K562 (cell line): ENCODE measurements at regions not wholly inside any gene's neighbourhood (a gene's known extent, or its start where the extent isn't known, plus 50 kb on each side); places are given as distances from the start of the nearest gene placed in this dataset.

Experiments used
- ATAC-seq: fragments of 200-7000 bp; cut with Tn5 transposase; 3 replicates; pipeline ENCODE4 v1.9.1; 2020; ENCODE audit warnings: moderate library complexity
- BruUV-seq: library from RNA; stranded (reverse); fragments of 400-500 nt; replicated peaks from 2 replicates; lab custom pipeline; 2021; lab: Mats Ljungman, UMichigan
- CTCF ChIA-PET: fragments of 300-600 bp; formaldehyde crosslinking; extraction: SDS; loops from one replicate; lab custom pipeline; 2021; ENCODE audit warnings: low intra/inter-chr PET ratio; lab: Yijun Ruan, JAX
- POLR2A ChIA-PET: fragments of 300-600, 350-650 bp; sonication (Branson Sonifier 250); formaldehyde crosslinking; extraction: SDS; loops from one replicate; lab custom pipeline; 2021; ENCODE audit warnings: antibody characterized with exemption, inconsistent platforms; lab: Yijun Ruan, JAX
- DNase-seq, 4 experiments: peaks; one replicate each; pipeline versions ENCODE4 v3.0.0 to v3.0.0-alpha.2; 2011 to 2018; ENCODE audit warnings: low spot score in 3 of 4, mixed read lengths in 3 of 4; ENCODE audit errors: extremely low read depth in 1 of 4
- FAIRE-seq: peaks from 2 replicates; lab custom pipeline; 2011; peaks lifted over from hg19 to GRCh38; lab: Jason Lieb, UNC
- H2AFZ ChIP-seq: 2 replicates; pipeline ENCODE4 v1.6.0; 2011; ENCODE audit warnings: low read depth, low read length, control low read depth, inconsistent platforms
- H3K27ac ChIP-seq: fragments of 200-600 bp; 3 replicates; pipeline ENCODE4 v1.8.0; 2011; ENCODE audit warnings: low read depth, mild to moderate bottlenecking, control low read depth, inconsistent platforms, low read length, moderate library complexity, mixed read lengths; ENCODE audit errors: extremely low read depth
- H3K27me3 ChIP-seq, 2 experiments: fragments of 300-600 bp in 1 of 2; 2 replicates in 1 of 2; 3 replicates in 1 of 2; pipeline versions ENCODE4 v1.6.0 to v1.8.0; 2011; ENCODE audit warnings: inconsistent platforms in 2 of 2, low read length in 2 of 2, mild to moderate bottlenecking in 1 of 2, mixed read lengths in 1 of 2, moderate library complexity in 1 of 2; ENCODE audit not compliant: control insufficient read depth in 2 of 2, insufficient read depth in 2 of 2
- H3K36me3 ChIP-seq: fragments of 300-600 bp; 3 replicates; pipeline ENCODE4 v1.8.0; 2011; ENCODE audit warnings: mild to moderate bottlenecking, low read length, inconsistent platforms; ENCODE audit not compliant: control insufficient read depth, insufficient read depth
- H3K4me1 ChIP-seq, 2 experiments: fragments of 200-600 bp in 1 of 2; replicated peaks in 1 of 2; 2 replicates in 1 of 2; 3 replicates in 1 of 2; pipeline versions ENCODE4 v1.5.1 to v1.8.0; 2011; ENCODE audit warnings: inconsistent platforms in 2 of 2, low read length in 2 of 2, mild to moderate bottlenecking in 1 of 2, mixed read lengths in 1 of 2, moderate library complexity in 1 of 2; ENCODE audit not compliant: control insufficient read depth in 2 of 2, insufficient read depth in 2 of 2
- H3K4me2 ChIP-seq: 2 replicates; pipeline ENCODE4 v1.6.1; 2011; ENCODE audit warnings: low read length, control low read depth, inconsistent platforms, mixed read lengths; ENCODE audit not compliant: insufficient read depth
- H3K4me3 ChIP-seq: fragments of 200-600 bp; sonication (generic), shearing (Covaris generic); 2 replicates; pipeline ENCODE4 v1.5.1; 2016; ENCODE audit warnings: control low read depth, inconsistent platforms
- H3K79me2 ChIP-seq: fragments of 200-600 bp; 3 replicates; pipeline ENCODE4 v1.8.0; 2011; ENCODE audit warnings: low read length, inconsistent platforms; ENCODE audit not compliant: control insufficient read depth, insufficient read depth
- H3K9ac ChIP-seq, 2 experiments: 2 replicates each; pipeline versions ENCODE4 v1.6.0 to v1.6.1; 2011; ENCODE audit warnings: low read depth in 2 of 2, low read length in 2 of 2, control low read depth in 1 of 2, inconsistent platforms in 1 of 2, mild to moderate bottlenecking in 1 of 2, mixed read lengths in 1 of 2; ENCODE audit not compliant: insufficient read depth in 1 of 2
- H3K9me1 ChIP-seq: one replicate; pipeline ENCODE4 v1.6.0; 2011; ENCODE audit warnings: inconsistent platforms, mild to moderate bottlenecking, low read length, moderate library complexity; ENCODE audit not compliant: control insufficient read depth, insufficient read depth
- H3K9me3 ChIP-seq: replicated peaks from 2 replicates; pipeline ENCODE4 v1.5.1; 2011; ENCODE audit warnings: low read depth, low read length, inconsistent platforms; ENCODE audit not compliant: control insufficient read depth, insufficient read depth
- H4K20me1 ChIP-seq: replicated peaks from 2 replicates; pipeline ENCODE4 v1.6.1; 2011; ENCODE audit warnings: low read length, inconsistent platforms, mixed read lengths; ENCODE audit not compliant: control insufficient read depth, insufficient read depth
- ADNP ChIP-seq: fragments of 200-800 bp; sonication (Bioruptor generic); IDR thresholded peaks from 2 replicates; pipeline ENCODE4 v1.6.1; 2016; ENCODE audit warnings: missing genetic modification characterization, missing compliant biosample characterization
- HDAC8 ChIP-seq: fragments of 450-650 bp; IDR thresholded peaks from 2 replicates; pipeline ENCODE4 v1.6.1; 2016; ENCODE audit warnings: mild to moderate bottlenecking, missing genetic modification characterization, moderate library complexity, missing compliant biosample characterization
- RAD51 ChIP-seq: fragments of 450-650 bp; IDR thresholded peaks from 2 replicates; pipeline ENCODE4 v1.7.1; 2016; ENCODE audit warnings: low read depth, mild to moderate bottlenecking, borderline replicate concordance
- SIX5 ChIP-seq, 2 experiments: IDR thresholded peaks; 2 replicates each; pipeline ENCODE4 v1.6.1; 2011; ENCODE audit warnings: low read length in 2 of 2, borderline replicate concordance in 1 of 2, low read depth in 1 of 2, mild to moderate bottlenecking in 1 of 2, moderate library complexity in 1 of 2; ENCODE audit not compliant: insufficient read depth in 1 of 2
- ZNF184 ChIP-seq: sonication (generic); formaldehyde crosslinking; IDR thresholded peaks from 2 replicates; pipeline ENCODE4 v1.5.0; 2020; ENCODE audit warnings: missing genetic modification reagents
- ZNF354B ChIP-seq: fragments of 250-450 bp; sonication (Bioruptor Pico); IDR thresholded peaks from 2 replicates; pipeline ENCODE4 v1.4.0; 2020
- ZNF785 ChIP-seq: fragments of 250-450 bp; sonication (Bioruptor Pico); IDR thresholded peaks from 2 replicates; pipeline ENCODE4 v1.4.0; 2020; ENCODE audit warnings: mild to moderate bottlenecking
- WGBS: fragments of 100-300 bp; shearing (Covaris generic); methylation state at CpG from one replicate; pipeline ENCODE4 v1.1.6; 2016; ENCODE audit warnings: low coverage, mixed read lengths; ENCODE audit not compliant: insufficient coverage; ENCODE audit errors: missing lambda C conversion rate; 5-methylcytosine and 5-hydroxymethylcytosine counted together
- in situ Hi-C: fragments of 300-500 bp; cut with MboI; formaldehyde crosslinking; loops from 4 replicates; pipeline ENCODE4 v1.15.0; 2018; ENCODE audit warnings: inconsistent platforms, mixed read lengths
- intact Hi-C: fragments of 100-400 bp; cut with micrococcal nuclease; formaldehyde crosslinking; loops from 2 replicates; pipeline ENCODE4 v1.14.2; 2022
- TF ChIP-seq, protein P1 (sequence below), 2 experiments: IDR thresholded peaks in 1 of 2; conservative IDR thresholded peaks in 1 of 2; 2 replicates each; pipeline ENCODE4 v1.6.1; 2016; ENCODE audit warnings: low read depth in 2 of 2, mild to moderate bottlenecking in 1 of 2, missing compliant biosample characterization in 1 of 2, missing genetic modification characterization in 1 of 2, moderate library complexity in 1 of 2
- TF ChIP-seq, protein P2 (sequence below): fragments of 450-650 bp; conservative IDR thresholded peaks from 2 replicates; pipeline ENCODE4 v1.6.1; 2016; ENCODE audit warnings: missing genetic modification characterization, low read depth, mild to moderate bottlenecking, control low read depth, missing compliant biosample characterization
- TF ChIP-seq, protein P3 (sequence below): fragments of 450-650 bp; IDR thresholded peaks from 2 replicates; pipeline ENCODE4 v1.6.1; 2016; ENCODE audit warnings: antibody characterized with exemption

DNA sequence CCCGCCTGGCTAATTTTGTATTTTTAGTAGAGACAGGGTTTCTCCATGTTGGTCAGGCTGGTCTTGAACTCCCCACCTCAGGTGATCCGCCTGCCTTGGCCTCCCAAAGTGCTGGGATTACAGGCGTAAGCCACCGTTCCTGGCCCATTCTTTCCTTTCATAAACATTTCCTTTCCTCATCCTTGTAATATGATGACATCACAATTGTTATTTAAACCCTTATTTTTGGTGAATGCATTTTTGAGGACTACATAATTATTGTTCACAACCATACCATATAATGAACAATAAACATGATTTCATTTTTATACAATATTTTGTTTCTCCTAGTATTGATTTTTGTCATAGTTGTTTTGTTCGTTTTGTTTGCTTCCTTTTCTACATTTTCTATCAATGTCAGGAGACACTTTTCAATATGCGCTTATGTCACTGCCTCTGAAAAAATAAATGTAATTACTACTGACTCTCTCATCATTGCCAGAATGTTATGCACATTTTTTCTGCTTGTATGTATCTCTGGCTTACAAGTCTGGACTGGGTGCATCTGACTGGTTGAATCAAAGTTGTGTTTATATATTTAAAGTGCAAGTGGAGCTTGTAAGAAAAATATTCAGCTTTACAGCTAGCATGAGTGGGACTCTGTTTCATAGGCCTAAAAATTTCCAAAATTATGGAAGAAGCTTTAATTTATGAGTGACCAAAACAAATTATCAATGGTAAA, 2286.3 kb upstream of the RAG2 start:
- H3K9me3 ChIP-seq: no peaks in the 10 kb centered on the region; the same call in 1 of the 2 replicates
- intact Hi-C loops: no loop called here
- TF ChIP-seq ZNF184 (CRISPR knock-in tag) (no peak), HDAC8 (tag) (no peak), ADNP (tag) (no peak), SIX5 (IDR thresholded peaks at IDR 0.05; ENCODE audit: borderline replicate concordance in 1 of 2, insufficient read depth in 1 of 2, low read depth in 1 of 2, low read length in 2 of 2) (no peak), RAD51 (no peak), ZNF785 (CRISPR knock-in tag) (no peak), ZNF354B (CRISPR knock-in tag) (no peak)
- TF ChIP-seq, protein P1, sequence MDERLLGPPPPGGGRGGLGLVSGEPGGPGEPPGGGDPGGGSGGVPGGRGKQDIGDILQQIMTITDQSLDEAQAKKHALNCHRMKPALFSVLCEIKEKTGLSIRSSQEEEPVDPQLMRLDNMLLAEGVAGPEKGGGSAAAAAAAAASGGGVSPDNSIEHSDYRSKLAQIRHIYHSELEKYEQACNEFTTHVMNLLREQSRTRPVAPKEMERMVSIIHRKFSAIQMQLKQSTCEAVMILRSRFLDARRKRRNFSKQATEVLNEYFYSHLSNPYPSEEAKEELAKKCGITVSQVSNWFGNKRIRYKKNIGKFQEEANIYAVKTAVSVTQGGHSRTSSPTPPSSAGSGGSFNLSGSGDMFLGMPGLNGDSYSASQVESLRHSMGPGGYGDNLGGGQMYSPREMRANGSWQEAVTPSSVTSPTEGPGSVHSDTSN (CRISPR knock-in tag; IDR thresholded peaks at IDR 0.05; ENCODE audit: low read depth): no peak
- TF ChIP-seq, protein P1 (tag; conservative IDR thresholded peaks at IDR 0.05; ENCODE audit: low read depth): no peak
- TF ChIP-seq, protein P2, sequence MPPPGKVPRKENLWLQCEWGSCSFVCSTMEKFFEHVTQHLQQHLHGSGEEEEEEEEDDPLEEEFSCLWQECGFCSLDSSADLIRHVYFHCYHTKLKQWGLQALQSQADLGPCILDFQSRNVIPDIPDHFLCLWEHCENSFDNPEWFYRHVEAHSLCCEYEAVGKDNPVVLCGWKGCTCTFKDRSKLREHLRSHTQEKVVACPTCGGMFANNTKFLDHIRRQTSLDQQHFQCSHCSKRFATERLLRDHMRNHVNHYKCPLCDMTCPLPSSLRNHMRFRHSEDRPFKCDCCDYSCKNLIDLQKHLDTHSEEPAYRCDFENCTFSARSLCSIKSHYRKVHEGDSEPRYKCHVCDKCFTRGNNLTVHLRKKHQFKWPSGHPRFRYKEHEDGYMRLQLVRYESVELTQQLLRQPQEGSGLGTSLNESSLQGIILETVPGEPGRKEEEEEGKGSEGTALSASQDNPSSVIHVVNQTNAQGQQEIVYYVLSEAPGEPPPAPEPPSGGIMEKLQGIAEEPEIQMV: no peak
- TF ChIP-seq, protein P3, sequence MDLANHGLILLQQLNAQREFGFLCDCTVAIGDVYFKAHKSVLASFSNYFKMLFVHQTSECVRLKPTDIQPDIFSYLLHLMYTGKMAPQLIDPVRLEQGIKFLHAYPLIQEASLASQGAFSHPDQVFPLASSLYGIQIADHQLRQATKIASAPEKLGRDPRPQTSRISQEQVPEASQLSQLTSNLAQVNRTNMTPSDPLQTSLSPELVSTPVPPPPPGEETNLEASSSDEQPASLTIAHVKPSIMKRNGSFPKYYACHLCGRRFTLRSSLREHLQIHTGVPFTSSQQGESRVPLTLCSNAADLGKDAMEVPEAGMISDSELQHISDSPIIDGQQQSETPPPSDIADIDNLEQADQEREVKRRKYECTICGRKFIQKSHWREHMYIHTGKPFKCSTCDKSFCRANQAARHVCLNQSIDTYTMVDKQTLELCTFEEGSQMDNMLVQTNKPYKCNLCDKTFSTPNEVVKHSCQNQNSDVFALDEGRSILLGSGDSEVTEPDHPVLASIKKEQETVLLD: no peak

More for the DNA sequence above, 2286.3 kb upstream of the RAG2 start:
- Histone ChIP-seq H3K4me2 (no peak overlapping the region), H3K36me3 (no peaks in the 10 kb centered on the region), H3K27ac (no peak overlapping the region), H3K9me1 (no peaks in the 10 kb centered on the region), H4K20me1 (no peaks in the 10 kb centered on the region), H3K9ac (no peak overlapping the region), H2AFZ (no peak overlapping the region), H3K27me3 (no peaks in the 10 kb centered on the region), H3K4me3 (no peak overlapping the region), H3K79me2 (no peaks in the 10 kb centered on the region), H3K4me1 (no peaks in the 10 kb centered on the region)
- ChIA-PET POLR2A (no interaction called here), CTCF (no interaction called here)
- WGBS: 1% methylated on average over 6 of the region's 6 CpGs
- DNase-seq (no peak), ATAC-seq (no peak), FAIRE-seq (no peak)
- in situ Hi-C loops: no loop called here
- BruUV-seq: no TSS peak
